Fibroblast of mammary gland (primary cell): ENCODE measurements at regions not wholly inside any gene's neighbourhood (a gene's known extent, or its start where the extent isn't known, plus 50 kb on each side); places are given as distances from the start of the nearest gene placed in this dataset.

Source experiments
- DNase-seq: peaks from one replicate; pipeline ENCODE4 v3.0.0-alpha.2; 2010; ENCODE audit warnings: low read depth
- H3K4me3 ChIP-seq: 2 replicates; pipeline ENCODE4 v1.5.1; 2011; ENCODE audit warnings: low read depth, mild to moderate bottlenecking, low read length, moderate library complexity; ENCODE audit not compliant: control insufficient read depth
- TF ChIP-seq, protein P1 (sequence below): conservative IDR thresholded peaks from 2 replicates; pipeline ENCODE4 v1.5.1; 2011; ENCODE audit warnings: low read depth, low read length, inconsistent platforms; ENCODE audit not compliant: control insufficient read depth, insufficient read depth

DNA sequence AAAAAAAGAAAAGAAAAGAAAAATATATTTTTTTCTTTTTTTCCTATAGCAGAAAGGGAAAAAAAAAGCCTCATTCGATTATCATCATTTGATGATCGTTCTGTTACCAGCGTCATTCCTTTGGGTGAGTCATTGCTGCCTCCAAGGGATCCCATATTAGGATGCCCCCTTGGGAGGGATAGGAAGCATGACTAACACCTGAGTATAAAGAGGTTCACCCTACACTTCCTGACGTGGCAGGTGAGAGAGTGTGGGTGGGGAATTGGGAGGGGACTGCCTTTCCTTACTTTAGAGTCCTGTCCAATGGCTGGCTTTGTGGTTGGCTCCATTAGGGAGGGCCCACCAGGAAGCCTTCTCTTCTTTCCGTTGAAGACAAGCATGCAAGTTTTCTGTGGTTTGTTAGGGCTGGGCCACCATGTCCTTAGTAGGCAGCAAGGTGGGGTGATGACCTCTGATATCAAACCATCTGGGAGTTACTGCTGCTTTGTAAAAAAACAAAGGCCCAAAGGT, 56.1 kb upstream of the FUT8 start:
- no peak overlapping the region for H3K4me3 ChIP-seq
- DNase-seq, result peak; percentile 96
- TF ChIP-seq, protein P1, sequence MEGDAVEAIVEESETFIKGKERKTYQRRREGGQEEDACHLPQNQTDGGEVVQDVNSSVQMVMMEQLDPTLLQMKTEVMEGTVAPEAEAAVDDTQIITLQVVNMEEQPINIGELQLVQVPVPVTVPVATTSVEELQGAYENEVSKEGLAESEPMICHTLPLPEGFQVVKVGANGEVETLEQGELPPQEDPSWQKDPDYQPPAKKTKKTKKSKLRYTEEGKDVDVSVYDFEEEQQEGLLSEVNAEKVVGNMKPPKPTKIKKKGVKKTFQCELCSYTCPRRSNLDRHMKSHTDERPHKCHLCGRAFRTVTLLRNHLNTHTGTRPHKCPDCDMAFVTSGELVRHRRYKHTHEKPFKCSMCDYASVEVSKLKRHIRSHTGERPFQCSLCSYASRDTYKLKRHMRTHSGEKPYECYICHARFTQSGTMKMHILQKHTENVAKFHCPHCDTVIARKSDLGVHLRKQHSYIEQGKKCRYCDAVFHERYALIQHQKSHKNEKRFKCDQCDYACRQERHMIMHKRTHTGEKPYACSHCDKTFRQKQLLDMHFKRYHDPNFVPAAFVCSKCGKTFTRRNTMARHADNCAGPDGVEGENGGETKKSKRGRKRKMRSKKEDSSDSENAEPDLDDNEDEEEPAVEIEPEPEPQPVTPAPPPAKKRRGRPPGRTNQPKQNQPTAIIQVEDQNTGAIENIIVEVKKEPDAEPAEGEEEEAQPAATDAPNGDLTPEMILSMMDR, result no peak

DNA sequence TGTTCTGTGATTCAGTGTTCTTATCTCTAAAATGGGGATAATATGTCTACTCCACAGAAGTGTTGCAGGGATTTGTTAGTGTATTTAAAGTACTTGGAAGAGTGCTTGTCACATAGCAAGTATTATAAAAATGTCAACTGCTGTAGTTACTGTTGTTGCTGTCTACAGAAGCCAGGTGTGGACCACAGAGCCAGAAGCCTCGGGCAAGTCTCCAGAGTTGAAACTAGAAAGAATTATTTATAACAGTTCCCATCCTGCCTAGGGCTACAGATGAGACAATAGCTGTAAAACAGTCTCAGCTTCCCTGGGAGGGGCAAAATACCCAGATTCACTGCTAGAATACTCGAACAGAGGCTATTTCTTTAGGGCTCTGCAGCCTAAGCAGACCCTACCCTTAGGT, 55.4 kb upstream of the FUT8 start:
- TF ChIP-seq, protein P1, result no peak
- no peak for DNase-seq
- no peak overlapping the region for H3K4me3 ChIP-seq

DNA sequence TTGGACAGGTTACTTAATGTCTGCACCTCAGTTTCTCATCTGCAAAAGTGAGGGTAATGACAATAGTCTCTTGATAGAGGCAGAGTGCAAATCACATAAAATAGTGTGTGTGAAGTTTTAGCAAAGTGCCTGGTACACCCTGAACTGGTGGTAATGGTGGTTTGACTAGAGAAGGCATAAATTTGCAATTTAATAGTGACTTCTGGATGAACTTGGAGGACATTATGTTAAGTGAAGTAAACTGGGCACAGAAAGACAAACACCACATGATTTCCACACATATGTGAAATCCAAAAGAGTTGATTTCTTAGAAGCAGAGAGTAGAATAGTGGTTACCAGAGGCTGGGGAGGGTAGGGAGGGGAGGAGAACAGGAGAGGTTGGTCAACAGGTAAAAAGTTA, 54.8 kb upstream of the FUT8 start:
- no peak for DNase-seq
- TF ChIP-seq, protein P1, result no peak
- H3K4me3 ChIP-seq, result no peak overlapping the region

DNA sequence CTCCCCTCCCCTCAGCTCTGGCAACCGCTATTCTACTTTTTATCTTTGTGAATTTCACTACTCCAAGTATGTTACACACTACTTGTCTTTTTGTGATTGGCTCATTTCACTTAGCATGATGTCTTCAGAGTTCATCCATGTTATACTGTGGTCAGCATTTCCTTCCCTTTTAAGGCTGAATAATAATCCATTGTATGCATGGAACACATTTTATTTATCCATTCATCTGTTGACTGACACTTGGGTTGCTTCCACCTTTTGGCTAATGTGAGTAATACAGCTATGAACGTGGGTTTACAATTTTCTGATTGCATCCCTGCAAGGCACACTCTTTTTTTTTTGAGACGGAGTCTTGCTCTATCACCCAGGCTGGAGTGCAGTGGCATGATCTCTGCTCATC, 53.0 kb upstream of the FUT8 start:
- TF ChIP-seq, protein P1, result peak; percentile 23
- H3K4me3 ChIP-seq, result no peak overlapping the region
- DNase-seq, result peak; percentile 66

- TF ChIP-seq, protein P1, result no peak
- no peak overlapping the region for H3K4me3 ChIP-seq
- DNase-seq, result no peak
Measured at GRCh38 chr14:65360144-65360784, 52.3 kb upstream of the FUT8 start.

DNA sequence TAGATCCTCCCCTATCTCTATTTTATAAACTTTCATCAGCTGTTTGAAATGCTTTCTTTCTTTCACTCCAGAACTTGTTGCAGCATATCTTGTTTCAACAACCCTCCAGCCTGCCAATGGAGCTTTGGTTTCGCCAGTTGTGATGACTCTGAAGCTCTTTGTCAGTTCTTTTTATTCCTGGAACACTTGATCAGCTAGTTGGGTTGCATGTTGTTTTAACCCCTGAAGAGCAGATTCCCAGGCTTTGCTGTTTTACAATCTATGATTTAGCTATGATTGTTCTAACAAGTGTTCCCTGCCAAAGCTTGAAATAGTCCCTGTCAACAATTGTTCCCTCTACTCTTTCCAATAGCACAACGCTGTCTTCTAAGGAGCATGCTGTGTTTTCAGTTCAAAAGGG, 50.6 kb upstream of the FUT8 start:
- DNase-seq, result peak; percentile 88
- TF ChIP-seq, protein P1, result no peak
- H3K4me3 ChIP-seq, result no peak overlapping the region
